Stimulated activated naive CD8-positive, alpha-beta T cell treated with anti-CD3 and anti-CD28 coated beads, Interleukin-15, Interleukin-2, amounts not matched to agents 100 ng/mL and 50 ng/mL, for 24 hours (primary cell): ENCODE measurements at regions not wholly inside any gene's neighbourhood (a gene's known extent, or its start where the extent isn't known, plus 50 kb on each side); places are given as distances from the start of the nearest gene placed in this dataset.
"Not testable (repeated sequence)": the region's sequence is repeated elsewhere in the genome, so short reads cannot be mapped to it uniquely, and the experiment has no call there.

Experiments
- H3K27ac Mint-ChIP-seq: one replicate; pipeline ENCODE4 v1.8.0; 2021; ENCODE audit warnings: mild to moderate bottlenecking, mixed read lengths
- H3K27me3 Mint-ChIP-seq: one replicate; pipeline ENCODE4 v1.8.0; 2021; ENCODE audit warnings: mixed read lengths
- H3K36me3 Mint-ChIP-seq: one replicate; pipeline ENCODE4 v1.8.0; 2021; ENCODE audit warnings: low read depth, mixed read lengths
- H3K4me1 Mint-ChIP-seq: one replicate; pipeline ENCODE4 v1.8.0; 2021; ENCODE audit warnings: low read depth, mixed read lengths
- H3K4me3 Mint-ChIP-seq: one replicate; pipeline ENCODE4 v1.8.0; 2021; ENCODE audit warnings: mild to moderate bottlenecking, mixed read lengths
- H3K9me3 Mint-ChIP-seq: one replicate; pipeline ENCODE4 v1.8.0; 2021; ENCODE audit warnings: mixed read lengths

DNA sequence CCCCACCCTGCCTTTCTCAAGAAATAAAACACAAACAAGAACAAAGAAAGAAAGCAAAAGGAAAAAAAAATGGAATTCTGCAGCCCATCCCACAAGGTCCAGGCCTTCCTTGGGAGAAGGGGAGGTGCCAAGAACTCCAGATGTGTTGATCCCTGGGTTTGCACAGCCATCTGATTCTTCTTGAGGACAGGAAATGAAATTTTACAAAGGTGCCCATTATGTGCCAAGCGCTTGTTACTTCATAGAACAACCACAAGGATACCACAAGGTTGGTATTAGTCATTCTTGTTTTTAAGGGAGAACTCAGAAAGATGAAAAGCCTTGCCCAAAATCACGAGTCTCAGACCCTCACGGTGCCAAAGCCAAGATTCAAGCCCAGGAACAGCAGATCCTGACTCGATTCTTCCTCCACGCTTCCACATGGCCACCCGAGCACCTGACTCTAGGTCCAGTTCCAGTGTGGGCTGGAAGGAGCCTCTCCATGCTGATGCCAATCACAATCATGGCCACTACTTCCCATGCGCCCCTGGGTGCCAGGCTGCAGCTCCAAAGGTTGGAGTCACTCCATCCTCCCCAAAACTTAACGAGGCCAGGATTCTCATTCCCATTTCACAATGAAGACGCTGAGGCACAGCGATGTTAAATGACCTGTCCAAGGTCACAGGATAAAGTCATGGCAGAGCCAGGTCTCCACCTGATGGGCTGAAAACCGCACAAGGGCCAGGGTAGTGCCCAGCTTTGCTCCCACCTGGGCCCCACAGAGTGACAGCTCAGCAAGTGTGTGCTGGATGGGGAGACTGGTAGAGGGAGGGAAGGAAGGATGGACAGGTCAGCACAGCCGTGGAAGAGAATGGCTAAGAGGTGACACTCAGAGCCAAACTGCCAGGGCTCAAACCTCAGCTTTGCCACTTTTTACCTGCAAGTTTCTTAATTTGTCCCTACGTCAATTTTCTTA, 66.7 kb upstream of the TOP1 start:
- Mint-ChIP-seq H3K27me3 (no peaks in the 10 kb centered on the region), H3K9me3 (no peaks in the 10 kb centered on the region), H3K4me3 (no peak overlapping the region), H3K4me1 (peaks cover 10% of the 10 kb centered on the region), H3K36me3 (no peaks in the 10 kb centered on the region), H3K27ac (no peak overlapping the region)

DNA sequence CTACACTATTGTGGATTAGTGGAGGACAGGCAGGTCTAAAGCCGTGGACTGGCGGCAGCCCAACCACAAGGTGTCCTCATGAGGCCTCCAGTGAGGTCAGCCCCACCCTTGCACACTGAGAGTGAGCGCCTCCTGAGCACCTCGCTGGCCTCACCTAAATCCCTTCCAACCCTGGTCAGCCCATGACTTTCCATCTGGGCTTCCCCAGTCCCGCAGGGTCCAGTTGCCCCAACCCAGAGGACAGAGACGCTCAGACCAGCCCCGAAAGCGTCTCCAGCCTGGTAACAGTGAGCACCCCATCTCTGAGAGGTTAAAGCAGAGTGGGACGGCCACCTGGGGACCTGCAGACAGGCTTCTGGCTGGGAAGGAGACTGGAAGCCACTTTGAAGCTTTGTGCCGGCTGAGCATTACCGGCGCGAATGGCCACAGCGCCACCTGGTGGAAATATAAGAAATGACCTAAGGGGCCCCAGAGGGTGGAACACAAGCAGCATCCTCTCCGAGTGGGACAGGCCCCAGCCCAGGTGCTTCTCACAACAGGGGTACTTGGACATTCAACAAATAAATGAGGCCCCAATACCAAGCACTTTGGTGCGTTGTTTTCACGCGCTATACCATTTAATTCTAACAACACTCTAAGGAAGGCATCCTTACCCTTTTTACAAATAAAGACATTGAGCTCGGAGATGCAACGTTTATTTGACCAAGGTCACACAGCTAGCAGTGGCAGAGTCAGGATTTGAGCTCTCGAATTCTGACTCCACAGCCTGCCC, 65.7 kb upstream of the TOP1 start:
- H3K27me3 Mint-ChIP-seq: no peaks in the 10 kb centered on the region
- no peaks in the 10 kb centered on the region for H3K36me3 Mint-ChIP-seq
- H3K4me1 Mint-ChIP-seq: peaks cover 10% of the 10 kb centered on the region
- H3K9me3 Mint-ChIP-seq: no peaks in the 10 kb centered on the region
- no peak overlapping the region for H3K4me3 Mint-ChIP-seq
- no peak overlapping the region for H3K27ac Mint-ChIP-seq

DNA sequence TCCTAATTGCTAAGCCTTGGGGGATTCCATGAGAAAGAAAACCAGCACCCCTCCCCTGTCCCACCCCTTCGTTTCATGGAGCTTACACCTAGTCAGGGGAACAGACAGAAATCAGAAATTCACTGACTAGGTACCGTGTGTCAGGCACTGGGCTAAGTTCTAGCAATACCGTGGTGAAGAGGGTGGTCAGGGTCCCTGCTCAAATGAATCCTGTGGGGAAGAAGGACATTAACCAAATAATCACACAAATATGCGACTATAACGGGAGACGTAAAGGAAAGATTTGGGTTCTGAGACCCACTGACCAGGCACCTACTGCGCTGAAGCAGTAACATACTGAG, 65.1 kb upstream of the TOP1 start:
- no peaks in the 10 kb centered on the region for H3K36me3 Mint-ChIP-seq
- H3K4me3 Mint-ChIP-seq: no peak overlapping the region
- no peak overlapping the region for H3K27ac Mint-ChIP-seq
- H3K27me3 Mint-ChIP-seq: no peaks in the 10 kb centered on the region
- no peaks in the 10 kb centered on the region for H3K9me3 Mint-ChIP-seq
- H3K4me1 Mint-ChIP-seq: peaks cover 10% of the 10 kb centered on the region

DNA sequence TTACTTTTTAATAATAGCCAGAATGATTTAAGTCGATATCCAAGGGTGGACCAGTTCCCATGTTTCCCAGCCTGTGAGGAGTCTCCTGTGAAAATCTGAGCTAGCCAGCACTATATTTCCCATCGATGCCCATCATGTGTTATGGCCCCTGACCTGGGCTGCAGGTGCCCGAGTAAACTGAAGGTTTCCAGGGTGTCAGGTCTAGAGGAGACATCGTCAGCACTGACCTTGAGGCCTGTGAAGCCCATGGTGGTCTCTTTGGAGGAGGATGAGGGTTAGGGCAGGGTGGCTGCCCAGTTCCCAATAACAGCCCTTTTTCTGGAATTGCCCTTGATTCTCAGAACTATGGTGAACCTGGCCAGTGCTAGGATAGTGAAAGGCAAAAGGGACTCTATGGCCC, 63.0 kb upstream of the TOP1 start:
- Mint-ChIP-seq H3K36me3 (no peaks in the 10 kb centered on the region), H3K27ac (no peak overlapping the region), H3K9me3 (no peaks in the 10 kb centered on the region)

DNA sequence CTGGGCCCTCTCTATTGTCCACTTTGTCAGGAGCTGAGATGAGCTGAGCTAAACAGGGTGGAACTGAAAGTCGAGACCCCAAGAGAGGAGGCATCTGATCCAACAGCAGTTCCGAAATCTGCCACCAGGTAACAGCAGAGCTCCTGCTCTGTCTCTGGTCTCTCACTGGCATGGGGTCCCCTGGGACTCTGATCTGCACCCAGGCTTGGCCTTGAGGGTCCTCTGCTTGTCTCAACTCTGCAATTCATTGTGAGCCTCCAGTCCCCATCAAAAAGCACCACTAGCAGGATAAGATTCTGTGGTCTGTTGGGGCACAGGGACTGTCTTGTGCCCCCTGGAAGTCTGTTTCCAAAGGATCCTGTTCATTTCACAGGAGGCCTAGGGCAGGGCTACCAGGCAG, 62.5 kb upstream of the TOP1 start:
- H3K36me3 Mint-ChIP-seq: no peaks in the 10 kb centered on the region
- H3K9me3 Mint-ChIP-seq: no peaks in the 10 kb centered on the region
- H3K27ac Mint-ChIP-seq: no peak overlapping the region
- H3K4me3 Mint-ChIP-seq: no peak overlapping the region
- peaks cover 15% of the 10 kb centered on the region for H3K27me3 Mint-ChIP-seq
- peaks cover 22% of the 10 kb centered on the region for H3K4me1 Mint-ChIP-seq

More for the DNA sequence above, 63.0 kb upstream of the TOP1 start:
- Mint-ChIP-seq H3K4me1 (peaks cover 22% of the 10 kb centered on the region), H3K27me3 (peaks cover 15% of the 10 kb centered on the region), H3K4me3 (no peak overlapping the region)

DNA sequence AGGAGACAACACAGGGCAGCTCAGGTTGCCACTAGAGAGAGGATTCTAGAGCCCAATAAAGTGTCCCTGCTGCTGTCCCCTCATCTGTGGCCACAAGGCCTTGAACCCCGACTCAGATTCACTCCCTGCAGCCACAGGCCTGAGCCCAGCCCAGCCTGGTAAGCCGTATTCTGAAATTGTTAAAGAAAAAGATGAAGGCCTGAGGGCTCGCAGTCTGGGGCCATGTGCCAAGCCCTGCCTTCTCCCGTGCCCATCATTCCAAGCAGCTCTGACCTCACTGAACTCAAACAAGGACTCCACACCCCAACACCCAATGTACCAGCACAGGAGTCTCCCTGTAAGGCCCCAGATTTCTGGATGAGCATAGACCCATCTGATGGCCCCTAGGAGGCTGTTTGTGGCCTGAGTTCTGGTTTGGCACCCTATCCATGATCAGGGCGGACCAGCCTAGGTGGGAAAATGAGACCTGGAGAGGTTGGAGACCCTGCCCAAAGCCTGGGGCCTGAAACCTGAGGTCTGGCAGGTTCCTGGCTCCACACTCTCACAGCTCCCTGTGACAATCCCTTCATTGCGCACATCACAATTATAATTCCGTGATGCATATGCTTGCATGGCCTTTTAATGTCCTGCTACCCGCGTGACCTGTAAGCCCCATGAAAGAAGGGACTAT, 62.0 kb upstream of the TOP1 start:
- no peak overlapping the region for H3K27ac Mint-ChIP-seq

DNA sequence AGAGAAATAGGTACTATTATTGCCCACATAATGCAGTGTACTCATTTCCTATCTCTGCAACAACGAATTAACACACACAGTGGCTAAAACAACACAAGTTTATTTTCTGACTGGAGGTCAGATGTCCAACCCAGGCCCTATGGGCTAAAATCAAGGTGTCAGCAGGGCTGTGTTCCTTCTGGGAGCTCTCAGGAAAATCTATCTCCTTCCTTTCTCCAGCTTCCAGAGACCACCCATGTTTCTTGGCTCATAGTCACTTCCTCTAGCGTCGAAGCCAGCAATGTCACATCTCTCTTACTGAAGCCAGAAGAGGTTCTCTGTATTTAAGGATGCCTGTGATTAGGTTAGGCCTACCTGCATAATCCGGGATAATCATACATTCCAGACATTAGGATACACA, 60.9 kb upstream of the TOP1 start:
- no peaks in the 10 kb centered on the region for H3K36me3 Mint-ChIP-seq
- H3K4me1 Mint-ChIP-seq: peaks cover 12% of the 10 kb centered on the region
- H3K4me3 Mint-ChIP-seq: no peak overlapping the region
- no peaks in the 10 kb centered on the region for H3K9me3 Mint-ChIP-seq
- peaks cover 15% of the 10 kb centered on the region for H3K27me3 Mint-ChIP-seq
- no peak overlapping the region for H3K27ac Mint-ChIP-seq

More for the DNA sequence above, 62.0 kb upstream of the TOP1 start:
- Mint-ChIP-seq H3K4me3 (no peak overlapping the region), H3K36me3 (no peaks in the 10 kb centered on the region), H3K4me1 (peaks cover 18% of the 10 kb centered on the region), H3K27me3 (peaks cover 15% of the 10 kb centered on the region), H3K9me3 (no peaks in the 10 kb centered on the region)

DNA sequence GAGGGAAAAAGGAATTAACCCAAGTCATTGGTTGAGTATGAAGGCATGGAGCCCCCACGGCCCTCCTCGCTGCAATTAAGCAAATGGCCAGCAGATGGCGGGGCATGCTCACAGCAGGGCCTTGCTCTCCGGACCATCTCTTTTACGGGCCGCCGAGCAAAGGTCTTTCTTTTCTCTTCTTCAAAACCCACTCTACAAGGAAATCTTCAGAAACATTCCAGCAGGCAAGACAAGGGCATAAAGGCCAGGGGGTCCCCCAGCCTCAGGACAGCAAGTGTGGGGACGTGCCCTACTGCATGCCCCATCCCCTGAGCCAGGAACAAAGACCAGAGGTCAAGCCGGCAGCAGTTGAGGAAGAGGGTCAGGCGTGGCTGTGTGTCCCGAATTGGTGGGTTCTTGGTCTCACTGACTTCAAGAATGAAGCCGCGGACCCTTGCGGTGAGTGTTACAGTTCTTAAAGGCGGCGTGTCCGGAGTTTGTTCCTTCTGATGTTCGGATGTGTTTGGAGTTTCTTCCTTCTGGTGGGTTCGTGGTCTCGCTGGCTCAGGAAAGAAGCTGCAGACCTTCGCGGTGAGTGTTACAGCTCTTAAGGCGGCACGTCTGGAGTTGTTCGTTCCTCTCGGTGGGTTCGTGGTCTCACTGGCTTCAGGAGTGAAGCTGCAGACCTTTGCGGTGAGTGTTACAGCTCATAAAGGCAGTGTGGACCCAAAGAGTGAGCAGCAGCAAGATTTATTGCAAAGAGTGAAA, 59.6 kb upstream of the TOP1 start:
- peaks cover 15% of the 10 kb centered on the region for H3K27me3 Mint-ChIP-seq
- not testable (repeated sequence) for H3K36me3 Mint-ChIP-seq, H3K9me3 Mint-ChIP-seq
- H3K4me3 Mint-ChIP-seq: peak overlapping the region; percentile 88
- H3K27ac Mint-ChIP-seq: peak overlapping the region; percentile 65
- H3K4me1 Mint-ChIP-seq: peaks cover 12% of the 10 kb centered on the region

DNA sequence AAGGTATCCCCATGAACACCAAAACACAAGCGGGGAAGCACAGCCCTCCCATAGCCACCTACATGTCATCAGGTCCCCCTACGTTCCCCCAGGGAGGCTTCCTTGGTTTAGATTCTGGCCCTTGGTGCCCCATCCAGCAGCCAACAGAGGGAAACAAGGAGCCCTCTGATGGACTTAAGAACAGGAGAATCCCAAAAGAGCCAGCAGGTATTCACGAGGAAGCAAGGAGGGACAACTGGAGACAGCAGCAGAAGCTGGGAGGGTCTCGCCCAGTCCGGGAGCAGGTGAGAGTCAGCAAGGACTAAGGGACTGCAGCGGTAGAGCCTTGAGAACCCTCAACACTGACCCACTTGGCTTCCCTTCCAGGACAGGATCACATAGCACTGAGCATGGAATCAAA, 58.4 kb upstream of the TOP1 start:
- Mint-ChIP-seq H3K27ac (no peak overlapping the region), H3K9me3 (no peaks in the 10 kb centered on the region), H3K36me3 (no peaks in the 10 kb centered on the region), H3K4me3 (no peak overlapping the region), H3K27me3 (peaks cover 15% of the 10 kb centered on the region), H3K4me1 (peaks cover 12% of the 10 kb centered on the region)

DNA sequence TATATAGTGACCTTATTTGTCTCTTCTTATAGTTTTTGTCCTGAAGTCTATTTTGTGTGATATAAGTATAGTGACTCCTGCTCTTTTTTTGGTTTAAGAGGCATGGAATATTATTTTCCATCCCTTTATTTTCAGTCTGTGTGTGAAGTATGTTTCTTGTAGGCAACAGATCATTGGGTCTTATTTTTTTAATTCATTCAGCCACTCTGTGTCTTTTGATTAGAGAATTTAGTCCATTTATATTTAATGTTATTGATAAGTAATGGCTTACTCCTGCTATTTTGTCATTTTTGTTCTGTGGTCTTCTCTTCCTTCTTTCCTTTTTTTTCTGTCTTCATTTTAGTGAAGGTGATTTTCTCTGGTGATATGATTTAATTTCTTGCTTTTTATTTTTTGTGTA, 51.4 kb upstream of the TOP1 start:
- Mint-ChIP-seq H3K27ac (no peak overlapping the region), H3K4me1 (no peaks in the 10 kb centered on the region), H3K36me3 (peaks cover 5% of the 10 kb centered on the region), H3K9me3 (peaks cover 9% of the 10 kb centered on the region), H3K27me3 (peaks cover 13% of the 10 kb centered on the region), H3K4me3 (no peak overlapping the region)

DNA sequence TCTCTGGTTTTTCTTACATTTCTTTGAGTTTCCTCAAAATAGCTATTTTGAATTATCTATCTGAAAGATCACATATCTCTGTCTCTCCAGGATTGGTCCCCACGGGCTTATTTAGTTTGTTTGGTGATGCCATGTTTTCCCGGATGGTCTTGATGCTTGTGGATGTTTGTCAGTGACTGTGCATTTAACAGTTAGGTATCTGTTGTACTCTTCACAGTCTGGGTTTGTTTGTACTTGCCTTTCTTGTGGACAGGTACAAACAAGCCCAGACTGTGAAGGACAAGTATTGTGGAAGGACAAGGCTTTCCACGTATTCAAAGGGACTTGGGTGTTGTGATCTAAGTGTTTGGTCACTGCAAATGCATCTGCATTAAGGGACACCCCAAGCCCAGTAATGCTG, 49.9 kb upstream of the TOP1 start:
- H3K27ac Mint-ChIP-seq: no peak overlapping the region
- peaks cover 13% of the 10 kb centered on the region for H3K27me3 Mint-ChIP-seq
- no peak overlapping the region for H3K4me3 Mint-ChIP-seq
- H3K36me3 Mint-ChIP-seq: peaks cover 5% of the 10 kb centered on the region
- H3K4me1 Mint-ChIP-seq: no peaks in the 10 kb centered on the region
- peaks cover 9% of the 10 kb centered on the region for H3K9me3 Mint-ChIP-seq
